K562 (cell line): ENCODE measurements at regions not wholly inside any gene's neighbourhood (a gene's known extent, or its start where the extent isn't known, plus 50 kb on each side); places are given as distances from the start of the nearest gene placed in this dataset.

Experiments used
- ATAC-seq: fragments of 200-7000 bp; cut with Tn5 transposase; 3 replicates; pipeline ENCODE4 v1.9.1; 2020; ENCODE audit warnings: moderate library complexity
- BruUV-seq: library from RNA; stranded (reverse); fragments of 400-500 nt; replicated peaks from 2 replicates; lab custom pipeline; 2021; lab: Mats Ljungman, UMichigan
- CTCF ChIA-PET: fragments of 300-600 bp; formaldehyde crosslinking; extraction: SDS; loops from one replicate; lab custom pipeline; 2021; ENCODE audit warnings: low intra/inter-chr PET ratio; lab: Yijun Ruan, JAX
- POLR2A ChIA-PET: fragments of 300-600, 350-650 bp; sonication (Branson Sonifier 250); formaldehyde crosslinking; extraction: SDS; loops from one replicate; lab custom pipeline; 2021; ENCODE audit warnings: antibody characterized with exemption, inconsistent platforms; lab: Yijun Ruan, JAX
- DNase-seq, 4 experiments: peaks; one replicate each; pipeline versions ENCODE4 v3.0.0 to v3.0.0-alpha.2; 2011 to 2018; ENCODE audit warnings: low spot score in 3 of 4, mixed read lengths in 3 of 4; ENCODE audit errors: extremely low read depth in 1 of 4
- FAIRE-seq: peaks from 2 replicates; lab custom pipeline; 2011; peaks lifted over from hg19 to GRCh38; lab: Jason Lieb, UNC
- H2AFZ ChIP-seq: 2 replicates; pipeline ENCODE4 v1.6.0; 2011; ENCODE audit warnings: low read depth, low read length, control low read depth, inconsistent platforms
- H3K27ac ChIP-seq: fragments of 200-600 bp; 3 replicates; pipeline ENCODE4 v1.8.0; 2011; ENCODE audit warnings: low read depth, mild to moderate bottlenecking, control low read depth, inconsistent platforms, low read length, moderate library complexity, mixed read lengths; ENCODE audit errors: extremely low read depth
- H3K27me3 ChIP-seq, 2 experiments: fragments of 300-600 bp in 1 of 2; 2 replicates in 1 of 2; 3 replicates in 1 of 2; pipeline versions ENCODE4 v1.6.0 to v1.8.0; 2011; ENCODE audit warnings: inconsistent platforms in 2 of 2, low read length in 2 of 2, mild to moderate bottlenecking in 1 of 2, mixed read lengths in 1 of 2, moderate library complexity in 1 of 2; ENCODE audit not compliant: control insufficient read depth in 2 of 2, insufficient read depth in 2 of 2
- H3K36me3 ChIP-seq: fragments of 300-600 bp; 3 replicates; pipeline ENCODE4 v1.8.0; 2011; ENCODE audit warnings: mild to moderate bottlenecking, low read length, inconsistent platforms; ENCODE audit not compliant: control insufficient read depth, insufficient read depth
- H3K4me1 ChIP-seq, 2 experiments: fragments of 200-600 bp in 1 of 2; replicated peaks in 1 of 2; 2 replicates in 1 of 2; 3 replicates in 1 of 2; pipeline versions ENCODE4 v1.5.1 to v1.8.0; 2011; ENCODE audit warnings: inconsistent platforms in 2 of 2, low read length in 2 of 2, mild to moderate bottlenecking in 1 of 2, mixed read lengths in 1 of 2, moderate library complexity in 1 of 2; ENCODE audit not compliant: control insufficient read depth in 2 of 2, insufficient read depth in 2 of 2
- H3K4me2 ChIP-seq: 2 replicates; pipeline ENCODE4 v1.6.1; 2011; ENCODE audit warnings: low read length, control low read depth, inconsistent platforms, mixed read lengths; ENCODE audit not compliant: insufficient read depth
- H3K4me3 ChIP-seq: fragments of 200-600 bp; sonication (generic), shearing (Covaris generic); 2 replicates; pipeline ENCODE4 v1.5.1; 2016; ENCODE audit warnings: control low read depth, inconsistent platforms
- H3K79me2 ChIP-seq: fragments of 200-600 bp; 3 replicates; pipeline ENCODE4 v1.8.0; 2011; ENCODE audit warnings: low read length, inconsistent platforms; ENCODE audit not compliant: control insufficient read depth, insufficient read depth
- H3K9ac ChIP-seq, 2 experiments: 2 replicates each; pipeline versions ENCODE4 v1.6.0 to v1.6.1; 2011; ENCODE audit warnings: low read depth in 2 of 2, low read length in 2 of 2, control low read depth in 1 of 2, inconsistent platforms in 1 of 2, mild to moderate bottlenecking in 1 of 2, mixed read lengths in 1 of 2; ENCODE audit not compliant: insufficient read depth in 1 of 2
- H3K9me1 ChIP-seq: one replicate; pipeline ENCODE4 v1.6.0; 2011; ENCODE audit warnings: inconsistent platforms, mild to moderate bottlenecking, low read length, moderate library complexity; ENCODE audit not compliant: control insufficient read depth, insufficient read depth
- H3K9me3 ChIP-seq: replicated peaks from 2 replicates; pipeline ENCODE4 v1.5.1; 2011; ENCODE audit warnings: low read depth, low read length, inconsistent platforms; ENCODE audit not compliant: control insufficient read depth, insufficient read depth
- H4K20me1 ChIP-seq: replicated peaks from 2 replicates; pipeline ENCODE4 v1.6.1; 2011; ENCODE audit warnings: low read length, inconsistent platforms, mixed read lengths; ENCODE audit not compliant: control insufficient read depth, insufficient read depth
- ETV5 ChIP-seq: sonication (generic); formaldehyde crosslinking; IDR thresholded peaks from 2 replicates; pipeline ENCODE4 v1.4.0; 2020; ENCODE audit warnings: low read depth, mild to moderate bottlenecking, missing genetic modification reagents
- HDAC2 ChIP-seq: fragments of 450-650 bp; IDR thresholded peaks from 2 replicates; pipeline ENCODE4 v1.6.1; 2016; ENCODE audit warnings: mild to moderate bottlenecking
- IRF9 ChIP-seq: fragments of 450-650 bp; IDR thresholded peaks from 2 replicates; pipeline ENCODE4 v1.6.1; 2016; ENCODE audit warnings: missing biosample characterization, missing genetic modification characterization
- MGA ChIP-seq: fragments of 450-650 bp; IDR thresholded peaks from 2 replicates; pipeline ENCODE4 v1.6.1; 2016; ENCODE audit warnings: mild to moderate bottlenecking, moderate library complexity
- PATZ1 ChIP-seq: fragments of 250-450 bp; sonication (Bioruptor Pico); IDR thresholded peaks from 2 replicates; pipeline ENCODE4 v1.5.0; 2020; ENCODE audit warnings: mild to moderate bottlenecking, borderline replicate concordance
- RBM22 ChIP-seq: fragments of 200-400 bp; formaldehyde crosslinking; IDR thresholded peaks from 2 replicates; pipeline ENCODE4 v1.6.1; 2018; ENCODE audit warnings: low read length, low read depth; ENCODE audit not compliant: poor library complexity, severe bottlenecking
- SMAD3 ChIP-seq: fragments of 450-650 bp; formaldehyde crosslinking; conservative IDR thresholded peaks from 2 replicates; pipeline ENCODE4 v1.4.0; 2020; ENCODE audit warnings: mild to moderate bottlenecking
- ZNF212 ChIP-seq: fragments of 450-650 bp; formaldehyde crosslinking; IDR thresholded peaks from 2 replicates; pipeline ENCODE4 v1.4.0; 2020; ENCODE audit warnings: mild to moderate bottlenecking
- ZNF224 ChIP-seq: sonication (generic); formaldehyde crosslinking; IDR thresholded peaks from 2 replicates; pipeline ENCODE4 v1.8.0; 2022; ENCODE audit warnings: mild to moderate bottlenecking, missing genetic modification reagents
- ZNF77 ChIP-seq: fragments of 250-450 bp; sonication (Bioruptor Pico); IDR thresholded peaks from 2 replicates; pipeline ENCODE4 v1.5.0; 2020
- WGBS: fragments of 100-300 bp; shearing (Covaris generic); methylation state at CpG from one replicate; pipeline ENCODE4 v1.1.6; 2016; ENCODE audit warnings: low coverage, mixed read lengths; ENCODE audit not compliant: insufficient coverage; ENCODE audit errors: missing lambda C conversion rate; 5-methylcytosine and 5-hydroxymethylcytosine counted together
- in situ Hi-C: fragments of 300-500 bp; cut with MboI; formaldehyde crosslinking; loops from 4 replicates; pipeline ENCODE4 v1.15.0; 2018; ENCODE audit warnings: inconsistent platforms, mixed read lengths
- intact Hi-C: fragments of 100-400 bp; cut with micrococcal nuclease; formaldehyde crosslinking; loops from 2 replicates; pipeline ENCODE4 v1.14.2; 2022

GRCh38 chr11:79739591-79739990, 298.8 kb upstream of the TENM4 start:
- H3K9me1 ChIP-seq, result no peaks in the 10 kb centered on the region
- 0% methylated on average over 5 of the region's 5 CpGs for WGBS
- no peak overlapping the region for H3K9ac ChIP-seq
- no peaks in the 10 kb centered on the region for H3K9me3 ChIP-seq
- ChIA-PET CTCF (no interaction called here), POLR2A (no interaction called here)
- no peaks in the 10 kb centered on the region for H4K20me1 ChIP-seq
- no peak overlapping the region for H3K4me2 ChIP-seq
- in situ Hi-C loops, result no loop called here
- H2AFZ ChIP-seq, result no peak overlapping the region
- no peaks in the 10 kb centered on the region for H3K27me3 ChIP-seq
- H3K27ac ChIP-seq, result no peak overlapping the region
- H3K4me3 ChIP-seq, result no peak overlapping the region
- no peaks in the 10 kb centered on the region for H3K4me1 ChIP-seq
- DNase-seq (no peak), FAIRE-seq (no peak), ATAC-seq (no peak)
- H3K36me3 ChIP-seq, result no peaks in the 10 kb centered on the region
- H3K79me2 ChIP-seq, result no peaks in the 10 kb centered on the region
- intact Hi-C loops, result no loop called here
- BruUV-seq, result no TSS peak
- no peak for TF ChIP-seq ZNF224 (CRISPR knock-in tag)
- TF ChIP-seq ZNF77, result no peak
- no peak for TF ChIP-seq HDAC2
- TF ChIP-seq ETV5 (CRISPR knock-in tag), result no peak
- no peak for TF ChIP-seq IRF9 (tag)
- TF ChIP-seq MGA, result no peak
- no peak for TF ChIP-seq RBM22
- TF ChIP-seq ZNF212 (CRISPR knock-in tag), result no peak
- no peak for TF ChIP-seq PATZ1 (CRISPR knock-in tag)
- no peak for TF ChIP-seq SMAD3
